Fibroblast of skin of right biceps (primary cell): ENCODE measurements at regions not wholly inside any gene's neighbourhood (a gene's known extent, or its start where the extent isn't known, plus 50 kb on each side); places are given as distances from the start of the nearest gene placed in this dataset.
"Not testable (repeated sequence)": the region's sequence is repeated elsewhere in the genome, so short reads cannot be mapped to it uniquely, and the experiment has no call there.

Experiments used
- DNase-seq: peaks from one replicate; pipeline ENCODE4 v3.0.0-alpha.2; 2013

DNA sequence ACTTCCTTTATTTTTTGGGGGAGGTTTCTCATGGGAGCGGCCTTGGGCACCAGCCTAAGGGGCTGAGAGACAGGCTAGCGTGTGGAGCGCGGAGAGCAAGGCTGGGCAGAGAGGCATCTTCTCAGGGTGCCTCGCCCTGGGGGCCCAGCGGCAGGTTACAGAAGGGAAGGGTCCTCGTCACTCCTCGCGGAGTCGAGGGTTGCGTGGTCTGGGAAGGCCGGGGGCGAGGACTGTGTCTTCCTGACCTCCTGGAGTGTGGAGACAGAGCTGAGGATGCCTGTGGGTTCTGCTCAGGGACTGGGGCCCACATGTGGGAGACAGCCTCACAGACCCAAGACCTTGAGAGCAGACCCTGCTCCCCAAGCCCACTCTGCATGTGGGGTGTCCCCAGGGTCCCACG lies 79.6 kb upstream of the LRPAP1 start:
- DNase-seq = no peak

DNA sequence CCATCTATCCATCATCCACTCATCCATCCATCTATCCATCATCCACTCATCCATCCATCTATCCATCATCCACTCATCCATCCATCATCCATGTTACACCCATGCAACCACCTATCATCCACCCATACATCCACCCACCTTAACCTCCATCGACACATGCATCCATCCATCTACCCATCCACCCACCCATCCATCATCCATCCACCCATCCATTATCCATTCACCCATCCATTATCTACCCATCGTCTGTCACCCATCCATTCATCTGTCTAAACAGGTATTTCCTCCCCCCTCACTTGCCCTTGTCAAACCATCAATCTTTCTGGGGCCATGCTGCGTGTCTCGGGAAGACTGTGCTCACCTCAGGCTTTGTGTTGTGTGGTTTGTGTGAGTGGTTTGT lies 78.6 kb upstream of the LRPAP1 start:
- DNase-seq = not testable (repeated sequence)

DNA sequence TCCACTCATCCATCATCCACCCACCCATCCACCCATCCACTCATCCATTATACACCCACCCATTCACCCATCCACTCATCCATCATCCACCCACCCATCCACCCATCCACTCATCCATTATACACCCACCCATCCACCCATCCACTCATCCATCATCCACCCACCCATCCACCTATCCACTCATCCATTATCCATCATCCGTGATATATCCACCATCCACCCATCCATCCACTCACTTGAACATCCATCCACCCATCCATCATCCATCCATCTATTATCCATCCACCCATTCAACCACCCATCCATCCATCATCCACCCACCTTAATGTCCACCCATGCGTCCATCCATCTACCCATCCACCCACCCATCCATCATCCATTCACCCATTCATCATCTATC lies 77.7 kb upstream of the LRPAP1 start:
- not testable (repeated sequence) for DNase-seq

DNA sequence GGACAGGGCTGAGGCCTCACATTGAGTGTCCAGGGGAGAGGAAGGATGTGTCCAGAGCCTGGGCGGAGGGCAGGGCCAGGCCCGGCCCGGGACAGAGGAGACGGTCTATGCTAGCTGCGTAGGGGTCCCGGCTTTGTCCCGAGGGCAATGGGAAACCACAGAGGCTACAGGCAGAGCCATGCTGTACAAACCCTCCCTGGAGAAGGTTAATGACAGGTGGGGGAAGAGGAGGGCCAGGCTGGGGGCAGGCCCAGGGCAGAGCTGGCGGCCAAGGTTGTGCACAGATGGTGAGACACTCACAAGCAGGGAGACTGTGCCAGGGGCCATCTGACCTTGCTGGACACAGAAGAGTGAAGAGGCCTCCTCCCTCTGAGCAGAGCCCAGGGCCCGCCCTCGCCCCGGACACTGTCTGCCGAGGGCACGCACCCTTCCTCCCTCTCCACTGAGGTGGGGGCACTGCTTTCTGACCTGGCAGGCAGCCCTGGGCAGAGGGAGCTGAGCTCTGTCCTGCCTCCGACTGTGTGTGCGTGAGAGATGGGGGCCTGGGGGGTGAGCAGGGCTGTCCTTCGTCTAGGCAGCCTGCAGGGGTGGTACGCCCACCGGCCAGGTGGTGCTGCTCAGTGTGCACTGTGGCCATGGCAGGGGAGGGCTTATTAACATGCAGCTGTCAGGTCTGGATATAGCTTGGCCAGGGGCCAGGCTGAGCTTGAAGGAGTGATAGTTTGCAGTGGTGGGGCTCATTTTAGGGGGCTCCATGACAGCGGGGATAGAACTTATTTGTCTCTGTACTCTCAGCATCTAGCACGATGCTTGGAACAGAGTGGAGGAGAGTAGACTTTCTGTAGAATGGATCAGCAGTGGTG lies 75.7 kb upstream of the LRPAP1 start:
- DNase-seq = no peak

DNA sequence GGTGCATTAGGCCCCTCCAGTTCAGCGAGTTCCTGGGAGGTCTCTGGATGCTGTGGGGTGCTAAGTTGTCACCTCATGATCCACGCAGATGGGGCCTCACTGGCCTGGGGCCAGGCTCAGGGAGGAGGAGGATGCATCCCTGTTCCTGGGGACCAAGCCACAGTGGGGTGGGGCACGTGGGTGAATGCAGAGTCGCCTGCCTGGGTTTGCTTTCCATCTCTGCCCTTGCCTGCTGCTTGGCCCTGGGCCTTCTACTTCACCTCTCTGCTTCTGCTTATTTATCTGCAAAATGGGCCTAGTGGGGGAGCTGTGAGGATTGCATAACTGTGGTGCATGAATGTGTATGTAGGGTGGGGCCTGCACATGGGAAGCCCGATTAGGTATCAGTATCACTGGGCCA lies 74.6 kb upstream of the LRPAP1 start:
- DNase-seq = not testable (repeated sequence)

DNA sequence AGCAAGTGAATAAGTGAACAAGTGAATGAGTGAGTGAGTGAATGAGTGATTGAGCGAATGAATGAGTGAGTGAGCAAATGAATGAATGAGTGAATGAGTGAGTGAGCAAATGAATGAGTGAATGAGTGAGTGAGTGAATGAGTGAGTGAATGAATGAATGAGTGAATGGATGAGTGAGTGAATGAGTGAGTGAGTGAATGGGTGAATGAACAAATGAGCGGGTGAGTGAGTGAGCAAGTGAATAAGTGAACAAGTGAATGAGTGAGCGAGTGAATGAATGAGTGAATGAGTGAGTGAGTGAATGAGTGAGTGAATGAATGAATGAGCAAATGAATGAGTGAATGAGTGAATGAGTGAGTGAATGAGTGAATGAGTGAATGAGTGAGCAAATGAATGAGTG lies 74.0 kb upstream of the LRPAP1 start:
- DNase-seq = not testable (repeated sequence)

DNA sequence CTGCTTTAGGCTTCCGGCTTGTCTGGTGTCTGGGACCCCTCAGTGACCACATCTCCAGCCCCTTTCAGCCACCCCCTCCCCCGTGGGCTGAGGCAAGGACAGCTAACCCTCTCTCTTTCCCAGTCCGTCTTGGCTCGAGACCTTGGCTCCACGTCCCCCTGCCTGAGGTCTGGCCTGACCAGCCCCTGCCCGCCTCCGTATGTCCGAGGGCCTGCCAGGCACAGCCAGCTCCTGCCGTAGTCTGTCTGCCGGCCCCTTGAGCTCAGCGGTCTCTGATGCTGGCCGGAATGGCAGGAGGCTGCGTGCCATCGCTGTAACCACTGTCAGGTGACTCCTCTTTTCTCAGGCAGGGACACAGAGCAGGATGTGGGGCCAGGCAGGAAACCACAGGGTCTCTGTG lies 73.3 kb upstream of the LRPAP1 start:
- no peak for DNase-seq

DNA sequence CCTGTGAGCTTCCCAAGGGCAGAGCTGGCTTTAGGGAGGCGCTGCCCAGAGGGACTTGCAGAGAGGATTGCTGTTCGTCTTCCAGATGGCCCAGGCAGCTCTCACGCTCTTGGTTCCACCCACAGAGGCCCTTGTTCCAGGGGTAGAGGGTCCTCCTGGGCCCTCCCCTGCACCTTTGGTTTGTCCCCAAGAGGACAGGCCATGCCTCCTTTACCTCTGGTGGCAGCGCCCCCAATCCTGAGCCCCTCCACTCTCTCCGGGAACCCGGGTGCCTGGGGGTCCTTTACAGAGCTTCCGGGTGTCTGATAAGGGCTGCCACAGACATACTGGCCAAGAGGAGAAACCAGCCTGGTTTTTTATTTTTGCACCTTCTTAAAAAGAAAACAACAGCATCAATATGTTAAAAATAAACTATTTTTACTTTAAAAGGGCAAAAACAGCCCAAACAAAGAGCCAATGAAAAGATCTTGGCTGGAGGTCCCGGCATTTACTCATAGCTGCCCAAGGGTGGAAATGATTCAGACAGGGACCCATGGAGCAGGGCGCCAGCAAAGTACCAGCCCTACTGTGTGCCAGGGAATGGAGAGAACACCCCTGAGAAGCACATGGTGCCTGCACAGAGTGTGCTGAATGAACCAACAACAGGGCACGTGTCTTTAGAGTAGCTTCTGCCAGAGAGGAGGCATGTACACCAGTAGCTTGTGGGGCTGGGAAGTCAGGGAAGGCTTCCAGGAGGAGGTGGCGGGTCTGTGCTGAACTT lies 70.8 kb upstream of the LRPAP1 start:
- not testable (repeated sequence) for DNase-seq

DNA sequence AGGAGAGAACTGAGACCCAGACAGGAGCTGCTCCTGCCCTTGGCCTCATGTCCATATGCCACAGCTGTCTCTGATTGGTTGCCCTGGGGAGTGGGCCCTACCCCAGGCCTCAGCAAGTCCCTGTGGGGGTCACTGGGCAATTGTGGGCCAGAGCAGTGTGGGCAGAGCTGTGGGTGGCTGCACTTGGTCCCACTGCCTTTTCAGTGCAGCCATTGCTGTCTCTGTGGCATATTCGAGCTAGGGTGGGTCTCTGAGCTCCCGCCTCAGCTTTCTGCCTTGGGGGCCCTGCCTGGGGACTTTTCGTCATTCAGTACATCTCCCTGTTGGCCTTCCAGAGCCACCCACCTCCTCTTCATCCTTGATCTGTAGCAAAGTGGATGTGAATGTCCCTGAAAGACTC lies 69.8 kb upstream of the LRPAP1 start:
- no peak for DNase-seq

DNA sequence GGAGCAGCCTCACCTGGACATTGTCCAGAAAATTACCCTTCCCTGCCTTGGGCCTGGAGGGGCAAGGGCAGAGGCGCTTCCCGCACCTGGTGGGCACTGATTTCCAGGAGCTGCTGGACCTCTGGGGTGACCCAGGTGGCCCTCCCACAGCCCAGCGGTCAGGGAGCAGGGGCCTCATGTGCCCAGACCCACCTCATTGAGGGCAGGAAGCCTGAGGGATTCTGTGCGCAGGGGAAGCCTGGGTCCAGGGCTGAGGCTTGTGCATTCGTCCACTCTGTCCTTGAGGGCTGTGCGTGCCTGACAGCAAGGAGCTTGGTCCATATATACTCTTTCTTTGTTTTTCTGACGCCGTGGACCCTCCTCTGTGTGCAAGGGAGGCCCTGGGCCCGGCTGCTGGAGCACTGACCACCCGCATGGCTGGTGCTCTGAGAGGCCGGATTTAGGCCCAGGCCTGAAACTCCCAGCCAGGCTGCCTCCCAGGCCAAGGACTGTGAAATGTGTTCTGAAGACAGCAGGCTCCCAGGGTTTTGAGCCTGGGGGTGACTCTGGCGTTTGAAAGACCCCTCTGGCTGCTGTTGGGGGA lies 69.0 kb upstream of the LRPAP1 start:
- DNase-seq = not testable (repeated sequence)

DNA sequence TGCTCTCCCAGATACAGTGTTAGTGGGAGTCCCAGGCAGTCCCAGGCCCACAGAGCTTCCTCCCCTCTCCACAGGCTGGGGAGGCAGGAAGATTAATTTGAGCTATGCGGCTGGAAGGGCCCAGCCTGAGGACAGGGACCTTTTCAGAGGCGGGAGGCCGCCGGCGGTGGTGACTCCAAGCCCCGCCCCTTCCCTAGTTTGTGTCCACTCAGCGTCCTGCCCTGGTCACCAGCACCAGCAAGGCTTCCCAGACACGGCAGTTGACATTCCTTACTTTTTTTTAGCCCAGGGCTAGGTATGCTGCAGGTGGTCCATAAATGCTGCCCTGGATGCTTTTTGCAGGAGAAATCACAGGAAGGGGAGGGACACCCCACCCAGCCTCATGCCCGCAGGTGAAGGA lies 67.7 kb upstream of the LRPAP1 start:
- no peak for DNase-seq

DNA sequence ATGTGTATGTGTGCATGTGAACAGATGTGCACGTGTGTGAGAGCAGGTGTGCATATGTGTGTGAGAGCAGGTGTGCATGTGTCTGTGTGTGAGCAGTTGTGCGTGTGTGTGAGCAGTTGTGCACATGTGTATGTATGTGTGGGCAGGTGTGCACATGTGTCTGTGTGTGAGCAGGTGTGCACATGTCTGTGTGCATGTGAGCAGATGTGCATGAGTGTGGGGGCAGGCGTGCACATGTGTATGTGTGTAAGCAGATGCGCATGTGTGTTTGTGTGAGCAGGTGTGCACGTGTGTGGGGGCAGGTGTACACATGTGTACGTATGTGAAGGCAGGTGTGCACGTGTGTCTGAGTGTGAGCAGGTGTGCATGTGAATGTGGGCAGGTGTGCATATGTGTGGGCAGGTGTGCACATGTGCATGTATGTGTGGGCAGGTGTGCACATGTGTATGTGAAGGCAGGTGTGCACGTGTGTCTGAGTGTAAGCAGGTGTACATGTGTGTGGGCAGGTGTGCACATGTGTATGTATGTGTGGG lies 66.5 kb upstream of the LRPAP1 start:
- no peak for DNase-seq

DNA sequence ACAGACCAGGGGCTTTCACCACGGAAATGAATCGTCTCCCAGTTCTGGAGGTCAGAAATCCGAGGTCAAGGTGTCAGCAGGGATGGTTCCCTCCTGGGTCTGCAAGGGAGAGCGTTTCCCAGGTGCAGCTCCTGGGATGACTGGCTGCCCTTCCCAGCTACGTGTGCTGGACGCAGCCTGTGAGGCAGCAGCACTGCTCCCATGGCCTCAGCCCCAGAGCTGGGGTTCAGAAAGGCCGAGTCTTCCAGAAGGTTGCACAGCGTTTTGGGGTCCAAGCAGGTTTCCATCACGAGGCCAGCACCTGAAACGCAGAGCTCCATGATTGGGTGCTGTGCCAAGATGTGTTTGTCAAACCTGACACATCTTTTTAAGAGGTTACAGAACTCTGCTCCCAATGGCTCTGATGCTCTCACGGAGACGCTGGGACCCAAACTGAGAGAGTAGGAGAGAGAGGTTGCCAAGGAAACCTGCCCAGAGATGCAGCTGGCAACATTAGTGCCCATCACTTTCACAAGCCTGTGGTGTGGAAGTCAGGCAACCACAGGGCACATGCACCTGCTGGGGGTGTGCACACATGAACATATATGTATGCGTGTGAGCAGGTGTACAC lies 65.8 kb upstream of the LRPAP1 start:
- DNase-seq = not testable (repeated sequence)

DNA sequence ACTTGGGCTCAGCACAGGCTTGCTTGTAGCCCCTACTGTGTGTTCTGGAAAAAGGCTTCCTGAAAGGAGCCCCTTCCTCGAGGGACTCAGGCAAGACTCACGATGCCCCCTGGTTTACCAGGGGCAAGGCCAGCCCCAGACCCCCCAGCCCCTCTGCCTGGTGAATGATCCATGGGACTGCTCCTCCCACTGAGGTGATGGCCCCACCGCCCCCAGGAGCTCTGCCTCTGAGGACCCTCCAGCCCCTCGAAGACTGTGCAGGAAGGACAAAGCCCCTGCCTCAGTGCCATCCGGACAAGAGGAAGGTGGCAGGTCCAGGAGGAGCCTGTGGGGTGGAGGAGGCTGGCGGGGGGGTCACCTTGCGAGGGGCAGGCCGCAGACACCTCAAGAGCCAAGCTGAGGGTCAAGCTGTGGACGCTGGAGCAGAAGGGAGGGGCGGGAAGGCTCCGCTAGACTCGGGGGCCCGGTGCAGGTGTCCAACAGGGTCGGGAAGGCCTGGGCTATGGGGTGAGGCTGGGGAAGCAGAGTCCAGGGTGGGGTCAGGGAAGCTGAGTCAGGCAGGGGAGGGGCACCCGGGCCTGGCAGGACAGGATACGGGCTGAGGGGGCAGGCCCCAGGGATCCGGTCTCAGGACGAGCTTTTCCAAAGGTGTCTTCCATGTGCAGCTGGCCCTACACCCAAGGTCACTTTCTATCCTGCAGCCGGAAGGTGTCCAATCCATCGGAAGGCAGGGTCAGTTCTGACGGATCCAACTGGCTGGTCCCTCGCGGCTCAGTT lies 64.9 kb upstream of the LRPAP1 start:
- DNase-seq = not testable (repeated sequence)

DNA sequence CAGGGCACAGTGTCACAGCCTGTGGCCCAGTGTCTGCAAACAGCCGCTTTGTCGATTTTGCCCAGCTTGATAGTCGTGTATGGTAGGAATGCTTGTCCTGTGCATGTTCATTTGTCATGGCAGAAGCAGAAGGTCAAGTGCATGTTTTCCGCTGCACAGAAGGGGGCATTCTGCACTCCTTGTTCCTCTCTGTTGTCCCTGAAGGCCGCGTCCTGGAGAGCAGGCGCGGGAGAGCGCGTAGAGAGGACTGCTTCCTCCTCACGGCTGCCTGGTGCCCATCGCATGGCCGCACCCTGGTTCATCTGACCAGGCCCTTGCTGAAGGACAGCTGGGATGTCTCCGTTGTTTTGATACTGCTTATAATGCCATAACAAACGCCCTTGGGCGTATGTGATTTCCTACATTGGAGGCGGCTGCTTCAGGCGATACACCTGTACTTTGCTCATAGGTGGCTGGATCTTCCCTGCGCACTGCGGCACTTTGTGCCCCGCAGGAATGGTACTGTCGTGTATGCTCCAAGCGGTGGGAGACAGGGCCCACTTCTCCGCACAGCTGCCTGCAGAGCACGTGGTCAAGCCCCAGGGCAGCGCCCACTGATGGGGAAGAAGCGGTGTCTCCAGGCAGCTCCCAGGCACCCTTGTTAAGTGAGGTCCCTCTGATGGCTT lies 63.5 kb upstream of the LRPAP1 start:
- DNase-seq = not testable (repeated sequence)

DNA sequence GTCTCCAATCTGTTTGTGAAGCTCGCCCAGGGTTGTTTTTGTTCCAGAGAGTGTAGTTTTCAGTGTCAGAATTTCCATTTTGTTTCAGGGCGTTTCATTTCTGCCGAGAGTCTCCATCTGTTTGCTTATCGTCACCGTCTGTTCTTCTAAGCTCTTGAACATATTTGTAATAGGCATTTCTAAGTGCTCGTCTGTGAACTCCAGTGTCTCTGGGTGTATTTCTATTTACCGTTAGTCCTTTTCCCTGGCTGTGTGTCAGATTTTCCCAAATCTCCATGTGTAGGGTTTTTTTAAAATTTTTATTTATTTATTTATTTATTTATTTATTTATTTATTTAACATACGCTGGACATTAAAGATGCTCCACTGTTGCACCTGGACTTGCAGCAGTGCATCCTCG lies 62.5 kb upstream of the LRPAP1 start:
- DNase-seq = not testable (repeated sequence)

DNA sequence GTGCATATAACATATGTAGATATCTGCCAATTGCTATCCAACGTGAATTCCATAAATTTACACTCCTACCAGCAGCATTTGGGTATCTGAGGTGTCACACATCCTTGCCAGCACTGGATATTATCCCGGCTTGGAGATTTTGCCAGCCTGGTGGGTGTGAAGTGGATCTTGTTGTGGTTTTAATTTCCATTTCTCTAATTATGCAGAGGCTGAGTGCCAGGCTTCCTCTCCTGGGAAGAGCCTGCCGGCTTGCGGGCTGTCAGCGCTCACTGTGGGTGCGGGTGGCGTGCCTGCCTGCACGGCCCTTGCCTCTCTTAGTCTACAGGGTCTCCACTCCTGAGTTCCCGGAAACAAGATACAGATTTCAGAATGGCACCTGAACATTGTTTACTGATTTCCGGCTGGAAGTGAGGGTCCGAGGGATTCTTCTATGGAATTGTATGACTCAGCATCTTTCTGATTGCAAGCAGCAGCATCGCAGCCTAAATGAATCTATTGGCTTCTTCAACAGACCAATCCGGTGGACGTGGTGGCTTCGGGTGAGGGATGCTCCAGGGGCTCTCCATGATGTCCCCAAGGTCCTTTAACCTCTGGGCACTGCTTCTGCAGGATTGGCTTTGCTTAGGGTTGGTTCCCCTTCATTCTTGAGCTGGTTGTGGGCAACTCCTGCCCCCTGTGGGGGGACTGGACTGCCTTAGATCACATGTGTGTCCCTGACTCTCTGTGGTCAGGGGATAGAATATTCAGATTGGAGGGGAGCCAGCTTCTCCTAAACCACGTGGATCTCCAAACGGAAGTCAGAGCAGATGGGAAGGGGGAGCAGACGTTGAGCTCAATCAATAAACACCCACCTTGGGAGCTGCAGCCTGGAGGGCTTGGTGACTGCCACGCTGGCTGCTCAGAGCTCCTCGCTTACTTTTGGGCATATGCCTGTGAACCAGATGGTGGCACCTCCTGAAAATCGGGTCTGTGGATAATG lies 58.0 kb upstream of the LRPAP1 start:
- not testable (repeated sequence) for DNase-seq

DNA sequence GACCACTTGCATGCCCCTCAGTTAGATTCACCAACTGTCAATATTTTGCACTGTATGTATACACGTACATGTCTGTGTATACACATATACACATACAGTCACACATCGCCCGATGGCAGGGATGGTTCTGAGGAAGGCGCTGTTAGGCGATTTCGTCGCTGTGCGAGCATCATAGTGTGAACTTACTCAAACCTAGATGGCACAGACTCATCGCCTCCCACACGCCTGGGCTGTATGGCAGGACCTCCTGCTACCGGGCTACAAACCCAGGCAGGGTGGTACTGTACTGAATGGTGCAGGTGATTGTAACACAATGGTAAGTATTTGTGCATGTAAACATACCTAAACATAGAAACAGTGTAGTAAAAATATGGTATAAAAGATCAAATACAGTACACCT lies 57.2 kb upstream of the LRPAP1 start:
- DNase-seq = not testable (repeated sequence)

DNA sequence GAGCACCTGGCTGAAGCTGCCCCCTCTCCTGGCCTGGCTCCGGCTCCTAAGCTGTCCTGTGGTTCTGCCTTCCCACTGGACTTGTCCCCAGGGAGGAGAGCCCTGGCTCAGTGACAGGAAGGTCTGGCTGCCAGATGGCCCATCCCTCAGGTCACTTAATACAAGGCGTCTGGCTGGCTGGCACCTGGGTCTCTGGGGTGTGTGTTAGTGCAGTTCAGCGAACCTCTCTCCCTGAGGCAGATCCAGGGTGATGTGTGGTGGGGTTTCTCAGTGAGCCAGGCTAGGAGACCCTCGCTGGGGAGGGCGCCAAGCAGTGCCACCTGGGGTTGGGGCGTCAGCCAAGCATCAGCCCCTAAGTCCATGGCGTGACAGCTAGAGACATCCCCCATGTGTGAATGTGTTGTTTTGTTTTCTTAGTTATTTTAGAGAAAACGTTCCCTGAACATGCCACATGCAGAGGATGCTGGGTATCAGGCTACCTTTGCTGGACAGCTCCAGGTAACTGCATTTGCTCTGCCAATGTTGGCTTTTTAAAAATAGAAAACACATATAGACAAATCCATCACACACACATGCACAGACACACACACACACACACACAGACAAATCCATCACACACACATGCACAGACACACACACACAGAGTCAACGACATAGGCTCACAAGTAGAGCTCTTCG lies 56.4 kb upstream of the LRPAP1 start:
- not testable (repeated sequence) for DNase-seq

DNA sequence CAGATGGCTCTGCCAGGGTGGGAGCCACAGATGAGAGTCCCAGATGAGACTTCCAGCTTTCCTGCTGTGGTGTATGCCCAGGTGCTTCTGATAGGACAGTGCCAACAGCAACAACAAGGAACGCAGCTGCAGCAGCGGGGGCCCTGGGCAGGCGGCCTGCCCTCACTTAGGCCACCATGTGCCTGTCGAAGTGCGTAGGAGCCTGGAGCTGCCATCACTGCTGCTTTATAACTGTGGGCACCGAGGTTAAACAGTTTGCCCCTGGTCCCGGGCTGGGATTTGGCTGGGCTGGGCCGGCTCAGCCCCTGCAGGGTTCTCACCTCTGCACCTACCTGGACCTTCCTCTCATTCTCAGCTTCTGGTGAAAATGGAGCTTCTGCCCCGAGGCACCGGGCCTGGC lies 54.4 kb upstream of the LRPAP1 start:
- not testable (repeated sequence) for DNase-seq
